Gastrocnemius medialis (tissue), 4 donors: ENCODE measurements at regions not wholly inside any gene's neighbourhood (a gene's known extent, or its start where the extent isn't known, plus 50 kb on each side); places are given as distances from the start of the nearest gene placed in this dataset.

Experiments
- ATAC-seq, 2 donors: fragments of 150-250 bp; one replicate each; pipeline ENCODE4 v1.9.1; 2016
- DNase-seq, 2 donors: peaks; one replicate each; pipeline ENCODE4 v3.0.0-alpha.2; 2019
- H3K27ac ChIP-seq, 4 donors: fragments of 200-600 bp; sonication (generic); 1 replicate in 1 of 4; 2 replicates in 3 of 4; pipeline ENCODE4 v1.5.1; 2016 to 2018; ENCODE audit warnings: mild to moderate bottlenecking in 2 of 4, moderate library complexity in 1 of 4
- H3K27me3 ChIP-seq, 3 donors: fragments of 200-600 bp; sonication (generic) in 2 of 3; 1 replicate in 1 of 3; 2 replicates in 2 of 3; pipeline versions ENCODE4 v1.5.1 to v1.6.0; 2016 to 2019; ENCODE audit warnings: mild to moderate bottlenecking in 1 of 3, moderate library complexity in 1 of 3
- H3K36me3 ChIP-seq, 2 donors: fragments of 200-600 bp; sonication (generic) in 1 of 2; one replicate each; pipeline ENCODE4 v1.5.1; 2017 to 2018
- H3K4me1 ChIP-seq, 2 donors: fragments of 200-600 bp; sonication (generic) in 1 of 2; one replicate each; pipeline ENCODE4 v1.5.1; 2016 to 2017; ENCODE audit warnings: mild to moderate bottlenecking in 2 of 2
- H3K4me3 ChIP-seq, 4 donors: fragments of 200-600 bp; sonication (generic) in 3 of 4; 1 replicate in 1 of 4; 2 replicates in 3 of 4; pipeline ENCODE4 v1.5.1; 2016 to 2019; ENCODE audit warnings: mild to moderate bottlenecking in 2 of 4
- H3K9me3 ChIP-seq, 3 donors: fragments of 200-600 bp; sonication (generic) in 2 of 3; 1 replicate in 1 of 3; 2 replicates in 2 of 3; pipeline ENCODE4 v1.5.1; 2016 to 2019
- POLR2A ChIP-seq, 2 donors: fragments of 450-650 bp; IDR thresholded peaks; one replicate each; pipeline ENCODE4 v1.6.1; 2017; ENCODE audit warnings: antibody characterized with exemption in 2 of 2, mild to moderate bottlenecking in 2 of 2, moderate library complexity in 2 of 2
- in situ Hi-C, 4 donors: fragments of 200-750 bp; cut with MboI; loops; one replicate each; pipeline versions ENCODE4 v1.15.0 to v1.8.0; 2017; ENCODE audit warnings: low sequenced_read_pairs in 4 of 4
- intact Hi-C: fragments of 100-400 bp; cut with DNase I; formaldehyde crosslinking; loops from one replicate; pipeline ENCODE4 v1.15.1; 2023; ENCODE audit warnings: low total_unique reads
- TF ChIP-seq, protein P1 (sequence below), 5 experiments: fragments of 450-650 bp in 3 of 5; fragments of 200-600 bp in 2 of 5; sonication (generic) in 2 of 5; IDR thresholded peaks in 4 of 5; conservative IDR thresholded peaks in 1 of 5; 1 replicate in 4 of 5; 2 replicates in 1 of 5; pipeline ENCODE4 v1.5.1; 2016 to 2019; ENCODE audit warnings: antibody characterized with exemption in 5 of 5, mild to moderate bottlenecking in 3 of 5, moderate library complexity in 3 of 5

DNA sequence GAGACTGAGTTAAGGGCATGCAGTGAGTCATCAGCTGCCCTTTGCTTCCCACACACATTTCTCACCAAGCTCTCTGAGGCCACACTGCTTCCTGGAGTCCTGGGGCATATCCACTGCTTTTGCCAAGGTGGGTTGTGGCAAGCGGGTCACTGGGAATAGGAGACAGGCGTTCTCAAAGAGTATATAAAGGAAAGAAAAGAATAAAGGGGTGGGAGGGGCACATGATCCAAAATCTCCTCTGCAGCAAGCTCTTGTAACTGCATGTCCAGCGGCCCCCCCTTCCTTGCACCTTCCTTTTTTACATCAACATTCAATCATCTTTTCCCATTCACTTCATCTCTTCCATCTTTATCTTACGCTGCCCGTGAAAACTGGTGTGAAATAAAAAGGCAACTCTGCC is 259.1 kb upstream of the RPL38 start:
- Histone ChIP-seq H3K27me3 (peaks cover 0 to 5% (median 0%) of the 10 kb centered on the region in 3 donors), H3K4me3 (no peak overlapping the region), H3K36me3 (no peaks in the 10 kb centered on the region), H3K9me3 (no peaks in the 10 kb centered on the region), H3K4me1 (no peaks in the 10 kb centered on the region), H3K27ac (no peak overlapping the region)
- intact Hi-C loops (no loop called here), in situ Hi-C loops (loop anchor here in 1 of 4 donors (25.0 kb wide), 1 partner anchor 93 kb away; no protein-coding TSS in a partner anchor)
- no peak for ATAC-seq
- TF ChIP-seq POLR2A (IDR thresholded peaks at IDR 0.05) = no peak
- no peak for DNase-seq

GRCh38 chr17:73947281-73947965 is 256.1 kb upstream of the RPL38 start:
- DNase-seq (no peak), ATAC-seq (no peak)
- in situ Hi-C loops (loop anchor here in 1 of 4 donors (25.0 kb wide), 1 partner anchor 90 kb away; no protein-coding TSS in a partner anchor), intact Hi-C loops (no loop called here)
- Histone ChIP-seq H3K27ac (no peak overlapping the region), H3K36me3 (no peaks in the 10 kb centered on the region), H3K4me3 (no peak overlapping the region), H3K9me3 (no peaks in the 10 kb centered on the region), H3K4me1 (peaks cover 0 to under 1% of the 10 kb centered on the region in 2 donors), H3K27me3 (peaks cover 12 to 20% (median 18%) of the 10 kb centered on the region in 3 donors)
- TF ChIP-seq POLR2A (IDR thresholded peaks at IDR 0.05) = no peak
- TF ChIP-seq, protein P1, sequence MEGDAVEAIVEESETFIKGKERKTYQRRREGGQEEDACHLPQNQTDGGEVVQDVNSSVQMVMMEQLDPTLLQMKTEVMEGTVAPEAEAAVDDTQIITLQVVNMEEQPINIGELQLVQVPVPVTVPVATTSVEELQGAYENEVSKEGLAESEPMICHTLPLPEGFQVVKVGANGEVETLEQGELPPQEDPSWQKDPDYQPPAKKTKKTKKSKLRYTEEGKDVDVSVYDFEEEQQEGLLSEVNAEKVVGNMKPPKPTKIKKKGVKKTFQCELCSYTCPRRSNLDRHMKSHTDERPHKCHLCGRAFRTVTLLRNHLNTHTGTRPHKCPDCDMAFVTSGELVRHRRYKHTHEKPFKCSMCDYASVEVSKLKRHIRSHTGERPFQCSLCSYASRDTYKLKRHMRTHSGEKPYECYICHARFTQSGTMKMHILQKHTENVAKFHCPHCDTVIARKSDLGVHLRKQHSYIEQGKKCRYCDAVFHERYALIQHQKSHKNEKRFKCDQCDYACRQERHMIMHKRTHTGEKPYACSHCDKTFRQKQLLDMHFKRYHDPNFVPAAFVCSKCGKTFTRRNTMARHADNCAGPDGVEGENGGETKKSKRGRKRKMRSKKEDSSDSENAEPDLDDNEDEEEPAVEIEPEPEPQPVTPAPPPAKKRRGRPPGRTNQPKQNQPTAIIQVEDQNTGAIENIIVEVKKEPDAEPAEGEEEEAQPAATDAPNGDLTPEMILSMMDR (IDR thresholded peaks at IDR 0.05 in 4 of 5, conservative IDR thresholded peaks at IDR 0.05 in 1 of 5) = no peak

DNA sequence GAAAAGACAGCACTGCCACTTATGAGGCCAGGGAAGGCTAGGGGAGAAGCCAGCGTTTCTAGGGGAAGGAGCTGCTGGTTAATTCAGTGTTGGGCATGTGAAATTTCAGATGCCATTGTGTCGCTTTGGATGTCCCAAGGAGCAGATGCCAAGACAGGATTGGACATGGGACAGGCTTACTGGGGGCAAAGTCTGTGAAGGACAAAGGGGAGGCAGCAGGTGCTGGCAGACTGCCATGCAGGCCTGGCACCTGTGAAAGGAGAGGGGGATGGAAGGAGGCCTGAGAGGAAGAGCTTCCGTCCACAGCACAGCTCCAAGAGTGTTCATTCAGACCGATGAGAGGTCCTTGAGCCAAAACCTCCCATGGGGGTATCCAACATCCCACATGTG is 255.5 kb upstream of the RPL38 start:
- in situ Hi-C loops (loop anchor here in 1 of 4 donors (25.0 kb wide), 1 partner anchor 89 kb away; no protein-coding TSS in a partner anchor), intact Hi-C loops (no loop called here)
- Histone ChIP-seq H3K27ac (no peak overlapping the region), H3K36me3 (no peaks in the 10 kb centered on the region), H3K4me3 (no peak overlapping the region), H3K9me3 (no peaks in the 10 kb centered on the region), H3K4me1 (peaks cover 0 to 4% of the 10 kb centered on the region in 2 donors), H3K27me3 (peaks cover 17 to 26% (median 24%) of the 10 kb centered on the region in 3 donors)
- DNase-seq (no peak), ATAC-seq (no peak)
- TF ChIP-seq, protein P1 (IDR thresholded peaks at IDR 0.05 in 4 of 5, conservative IDR thresholded peaks at IDR 0.05 in 1 of 5) = no peak
- no peak for TF ChIP-seq POLR2A (IDR thresholded peaks at IDR 0.05)

DNA sequence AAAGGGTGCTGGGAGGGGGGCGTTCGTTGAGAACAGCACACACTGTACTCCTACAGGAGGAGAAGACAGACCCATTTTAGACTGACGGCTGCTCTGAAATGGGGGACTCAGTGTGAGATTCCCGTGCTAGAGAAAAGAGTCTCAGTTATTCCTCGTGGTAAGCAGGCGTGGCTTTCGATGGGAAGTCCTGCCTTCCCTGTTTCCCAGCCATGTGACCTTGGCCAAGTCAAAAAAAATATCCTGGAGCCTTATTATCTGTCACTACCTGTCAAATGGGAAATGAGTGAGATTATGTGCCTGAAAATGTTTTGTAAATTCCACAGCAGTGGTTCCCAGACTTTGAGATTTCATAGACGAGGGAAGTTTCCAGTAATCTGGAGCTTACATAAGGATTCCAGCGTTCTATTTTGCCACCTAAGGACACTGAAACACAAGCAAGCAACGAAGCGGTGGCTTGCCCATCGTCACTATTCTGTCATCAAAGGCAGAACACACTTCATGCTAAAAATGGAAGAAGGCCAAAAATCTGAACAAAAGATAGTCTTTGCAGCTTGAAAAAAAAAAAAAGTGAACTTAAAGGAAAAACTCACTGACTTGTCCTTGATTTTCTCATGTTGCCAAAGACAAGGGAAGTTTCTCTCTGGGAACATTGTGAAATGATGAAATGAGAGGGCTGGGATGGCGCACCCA is 253.4 kb upstream of the RPL38 start:
- no peak for ATAC-seq
- H3K27ac ChIP-seq = no peak overlapping the region
- peaks cover 26 to 32% (median 31%) of the 10 kb centered on the region in 3 donors for H3K27me3 ChIP-seq
- H3K4me1 ChIP-seq = peaks cover 0 to 4% of the 10 kb centered on the region in 2 donors
- in situ Hi-C loops (loop anchor here in 1 of 4 donors (25.0 kb wide), 1 partner anchor 87 kb away; no protein-coding TSS in a partner anchor), intact Hi-C loops (no loop called here)
- H3K4me3 ChIP-seq = no peak overlapping the region
- H3K36me3 ChIP-seq = no peaks in the 10 kb centered on the region
- TF ChIP-seq, protein P1 (IDR thresholded peaks at IDR 0.05 in 4 of 5, conservative IDR thresholded peaks at IDR 0.05 in 1 of 5) = no peak
- no peak for TF ChIP-seq POLR2A (IDR thresholded peaks at IDR 0.05)
- H3K9me3 ChIP-seq = no peaks in the 10 kb centered on the region
- no peak for DNase-seq

GRCh38 chr17:73950593-73950914 is 252.9 kb upstream of the RPL38 start:
- Histone ChIP-seq H3K9me3 (no peaks in the 10 kb centered on the region), H3K27me3 (peaks cover 26 to 32% (median 30%) of the 10 kb centered on the region in 3 donors), H3K4me1 (peaks cover 0 to 4% of the 10 kb centered on the region in 2 donors), H3K27ac (no peak overlapping the region), H3K4me3 (no peak overlapping the region), H3K36me3 (no peaks in the 10 kb centered on the region)
- in situ Hi-C loops = no loop called here
- intact Hi-C loops = no loop called here
- no peak for ATAC-seq
- no peak for DNase-seq
- TF ChIP-seq POLR2A (IDR thresholded peaks at IDR 0.05) = no peak
- TF ChIP-seq, protein P1 (IDR thresholded peaks at IDR 0.05 in 4 of 5, conservative IDR thresholded peaks at IDR 0.05 in 1 of 5) = no peak
